OCI-LY1 (cell line): ENCODE measurements at regions not wholly inside any gene's neighbourhood (a gene's known extent, or its start where the extent isn't known, plus 50 kb on each side); places are given as distances from the start of the nearest gene placed in this dataset.

ENCODE experiments used
- H2AFZ ChIP-seq: fragments of 200-600 bp; sonication (generic), shearing (Covaris generic); 2 replicates; pipeline ENCODE4 v1.6.0; 2014; ENCODE audit warnings: antibody characterized with exemption, mild to moderate bottlenecking, low read length
- H3F3A ChIP-seq: fragments of 200-600 bp; sonication (generic), shearing (Covaris generic); 2 replicates; pipeline ENCODE4 v1.6.0; 2014; ENCODE audit warnings: mild to moderate bottlenecking, antibody characterized with exemption, low read length, moderate library complexity; ENCODE audit not compliant: insufficient read depth
- H3K27ac ChIP-seq: fragments of 200-600 bp; sonication (generic); 2 replicates; pipeline ENCODE4 v1.5.1; 2014; ENCODE audit warnings: low read length, mixed run types, mild to moderate bottlenecking, low read depth; ENCODE audit not compliant: poor library complexity, severe bottlenecking
- H3K27me3 ChIP-seq: fragments of 200-600 bp; sonication (generic); 2 replicates; pipeline ENCODE4 v1.6.0; 2014; ENCODE audit warnings: antibody characterized with exemption, mild to moderate bottlenecking, low read length, moderate library complexity; ENCODE audit not compliant: insufficient read depth
- H3K36me3 ChIP-seq: fragments of 200-600 bp; sonication (generic); 2 replicates; pipeline ENCODE4 v1.6.1; 2014; ENCODE audit warnings: mild to moderate bottlenecking, antibody characterized with exemption, low read length, moderate library complexity, mixed read lengths; ENCODE audit not compliant: insufficient read depth
- H3K4me1 ChIP-seq: fragments of 200-600 bp; sonication (generic); 2 replicates; pipeline ENCODE4 v1.5.1; 2014; ENCODE audit warnings: mild to moderate bottlenecking, low read length, moderate library complexity; ENCODE audit not compliant: insufficient read depth, severe bottlenecking
- H3K4me2 ChIP-seq: fragments of 200-600 bp; sonication (generic), shearing (Covaris generic); 2 replicates; pipeline ENCODE4 v1.6.1; 2014; ENCODE audit warnings: low read length
- H3K4me3 ChIP-seq: fragments of 200-600 bp; sonication (generic); 2 replicates; pipeline ENCODE4 v1.5.1; 2014; ENCODE audit warnings: low read length, low read depth, mild to moderate bottlenecking, mixed read lengths; ENCODE audit not compliant: poor library complexity, severe bottlenecking
- H3K79me2 ChIP-seq: fragments of 200-600 bp; shearing (Covaris generic); 2 replicates; pipeline ENCODE4 v1.6.1; 2016; ENCODE audit warnings: mixed run types, low read length, mixed read lengths; ENCODE audit not compliant: insufficient read depth
- H3K9ac ChIP-seq: fragments of 200-600 bp; sonication (generic), shearing (Covaris generic); 2 replicates; pipeline ENCODE4 v1.6.1; 2014; ENCODE audit warnings: mild to moderate bottlenecking, low read length, mixed read lengths
- H3K9me2 ChIP-seq: fragments of 200-600 bp; sonication (generic), shearing (Covaris generic); 2 replicates; pipeline ENCODE4 v1.6.1; 2014; ENCODE audit warnings: low read depth, mild to moderate bottlenecking, low read length, mixed read lengths
- H3K9me3 ChIP-seq: fragments of 200-600 bp; shearing (Covaris generic); 2 replicates; pipeline ENCODE4 v1.6.1; 2014; ENCODE audit warnings: low read length, mixed read lengths
- H4K20me1 ChIP-seq: fragments of 200-600 bp; sonication (generic), shearing (Covaris generic); 2 replicates; pipeline ENCODE4 v1.6.0; 2016; ENCODE audit warnings: mild to moderate bottlenecking, low read length; ENCODE audit not compliant: insufficient read depth
- EZH2 ChIP-seq: fragments of 200-600 bp; sonication (generic), shearing (Covaris generic); IDR thresholded peaks from 2 replicates; pipeline ENCODE4 v1.8.0; 2017; ENCODE audit warnings: borderline replicate concordance, mixed run types, mild to moderate bottlenecking, antibody characterized with exemption, low read length, moderate library complexity, mixed read lengths
- TF ChIP-seq, protein P1 (sequence below): fragments of 200-600 bp; sonication (generic), shearing (Covaris generic); IDR thresholded peaks from 2 replicates; pipeline ENCODE4 v1.5.1; 2017; ENCODE audit warnings: mild to moderate bottlenecking, antibody characterized with exemption, low read length, moderate library complexity, mixed read lengths

DNA sequence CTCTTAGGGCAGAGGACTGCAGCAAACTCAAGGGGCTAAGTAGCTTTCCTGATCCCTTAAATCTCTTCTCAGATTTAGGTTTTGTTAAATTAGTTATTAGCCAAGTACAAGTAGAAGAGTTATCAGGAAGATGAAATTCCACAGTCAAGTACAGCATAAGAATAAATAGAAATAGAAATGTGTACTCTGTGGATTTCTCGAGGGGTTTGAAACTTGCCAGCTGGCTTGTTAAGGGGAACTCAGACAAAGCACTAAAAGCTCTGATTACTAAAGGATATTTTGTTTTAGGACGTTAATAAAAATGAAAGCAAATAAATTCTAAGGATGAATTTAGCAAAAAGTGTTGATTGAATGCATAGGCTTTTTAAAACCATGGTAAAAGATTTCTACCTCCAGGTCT is 654.6 kb downstream of the RAPGEF2 start:
- Histone ChIP-seq H3F3A (no peaks in the 10 kb centered on the region), H3K27ac (no peak overlapping the region)

DNA sequence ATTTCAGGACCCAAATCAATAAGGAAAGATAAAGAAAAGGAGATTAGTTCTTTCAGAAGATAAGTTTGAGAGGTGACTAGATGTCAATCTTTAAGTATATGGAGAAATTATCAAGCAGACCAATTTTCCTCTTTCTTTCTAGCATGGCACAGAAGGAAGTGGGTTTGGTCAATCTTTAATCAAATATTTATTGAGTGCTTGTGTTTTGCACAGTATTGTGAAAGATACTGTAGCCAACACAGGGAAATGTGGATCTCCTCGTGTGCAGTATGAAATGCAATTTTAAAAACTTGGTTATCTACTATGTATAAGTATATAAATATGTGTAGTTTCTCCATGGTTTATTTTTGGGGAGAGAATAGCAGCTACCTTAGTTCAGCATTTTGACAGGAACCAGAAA is 655.2 kb downstream of the RAPGEF2 start:
- Histone ChIP-seq H3K9me3 (no peaks in the 10 kb centered on the region), H3K79me2 (no peaks in the 10 kb centered on the region), H3K27ac (no peak overlapping the region), H3F3A (no peaks in the 10 kb centered on the region), H2AFZ (no peak overlapping the region), H3K4me3 (no peak overlapping the region), H3K9ac (no peak overlapping the region), H3K36me3 (no peaks in the 10 kb centered on the region), H3K27me3 (no peaks in the 10 kb centered on the region), H3K9me2 (no peaks in the 10 kb centered on the region), H3K4me1 (no peaks in the 10 kb centered on the region), H4K20me1 (no peaks in the 10 kb centered on the region), H3K4me2 (no peak overlapping the region)
- no peak for TF ChIP-seq EZH2
- TF ChIP-seq, protein P1, sequence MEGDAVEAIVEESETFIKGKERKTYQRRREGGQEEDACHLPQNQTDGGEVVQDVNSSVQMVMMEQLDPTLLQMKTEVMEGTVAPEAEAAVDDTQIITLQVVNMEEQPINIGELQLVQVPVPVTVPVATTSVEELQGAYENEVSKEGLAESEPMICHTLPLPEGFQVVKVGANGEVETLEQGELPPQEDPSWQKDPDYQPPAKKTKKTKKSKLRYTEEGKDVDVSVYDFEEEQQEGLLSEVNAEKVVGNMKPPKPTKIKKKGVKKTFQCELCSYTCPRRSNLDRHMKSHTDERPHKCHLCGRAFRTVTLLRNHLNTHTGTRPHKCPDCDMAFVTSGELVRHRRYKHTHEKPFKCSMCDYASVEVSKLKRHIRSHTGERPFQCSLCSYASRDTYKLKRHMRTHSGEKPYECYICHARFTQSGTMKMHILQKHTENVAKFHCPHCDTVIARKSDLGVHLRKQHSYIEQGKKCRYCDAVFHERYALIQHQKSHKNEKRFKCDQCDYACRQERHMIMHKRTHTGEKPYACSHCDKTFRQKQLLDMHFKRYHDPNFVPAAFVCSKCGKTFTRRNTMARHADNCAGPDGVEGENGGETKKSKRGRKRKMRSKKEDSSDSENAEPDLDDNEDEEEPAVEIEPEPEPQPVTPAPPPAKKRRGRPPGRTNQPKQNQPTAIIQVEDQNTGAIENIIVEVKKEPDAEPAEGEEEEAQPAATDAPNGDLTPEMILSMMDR = no peak

More for the DNA sequence above, 654.6 kb downstream of the RAPGEF2 start:
- Histone ChIP-seq H4K20me1 (no peaks in the 10 kb centered on the region), H3K36me3 (no peaks in the 10 kb centered on the region), H3K79me2 (no peaks in the 10 kb centered on the region), H3K4me2 (no peak overlapping the region), H3K9me2 (no peaks in the 10 kb centered on the region), H3K9me3 (no peaks in the 10 kb centered on the region), H2AFZ (no peak overlapping the region), H3K4me3 (no peak overlapping the region), H3K4me1 (no peaks in the 10 kb centered on the region), H3K9ac (no peak overlapping the region), H3K27me3 (no peaks in the 10 kb centered on the region)
- TF ChIP-seq, protein P1 = no peak
- no peak for TF ChIP-seq EZH2

DNA sequence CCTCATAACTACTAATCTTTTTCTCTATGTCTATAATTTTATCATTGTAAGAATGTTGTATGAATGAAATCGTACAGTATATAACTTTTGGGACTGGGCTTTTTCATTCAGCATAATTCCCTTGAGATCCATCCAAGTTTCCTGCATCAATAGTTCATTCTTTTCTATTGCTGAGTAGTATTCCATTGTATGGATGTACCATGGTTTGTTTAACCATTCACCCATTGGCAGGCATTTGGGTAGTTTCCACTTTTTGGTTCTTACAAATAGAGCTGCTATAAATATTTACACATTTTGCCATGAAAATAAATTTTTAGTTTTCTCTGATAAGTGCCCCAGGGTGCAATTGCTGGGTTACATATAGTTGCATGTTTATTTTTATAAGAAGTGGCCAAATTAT is 659.8 kb downstream of the RAPGEF2 start:
- Histone ChIP-seq H2AFZ (no peak overlapping the region), H4K20me1 (no peaks in the 10 kb centered on the region), H3K4me2 (no peak overlapping the region), H3K9ac (no peak overlapping the region), H3K36me3 (no peaks in the 10 kb centered on the region), H3K9me2 (no peaks in the 10 kb centered on the region), H3F3A (no peaks in the 10 kb centered on the region), H3K4me1 (no peaks in the 10 kb centered on the region), H3K27ac (no peak overlapping the region), H3K27me3 (no peaks in the 10 kb centered on the region), H3K79me2 (no peaks in the 10 kb centered on the region), H3K4me3 (no peak overlapping the region), H3K9me3 (no peaks in the 10 kb centered on the region)
- TF ChIP-seq, protein P1 = no peak
- TF ChIP-seq EZH2 = no peak
